IMR-90 (cell line): ENCODE measurements at regions not wholly inside any gene's neighbourhood (a gene's known extent, or its start where the extent isn't known, plus 50 kb on each side); places are given as distances from the start of the nearest gene placed in this dataset.

ENCODE experiments used
- ATAC-seq: fragments of 200-7000 bp; cut with Tn5 transposase; 2 replicates; pipeline ENCODE4 v1.9.1; 2020; ENCODE audit warnings: low read depth, mild to moderate bottlenecking, moderate library complexity
- BruUV-seq: library from RNA; stranded (reverse); fragments of 400-500 nt; replicated peaks from 2 replicates; lab custom pipeline; 2021; lab: Mats Ljungman, UMichigan
- CTCF ChIA-PET: fragments of 300-600 bp; formaldehyde crosslinking; extraction: SDS; loops from one replicate; lab custom pipeline; 2021; ENCODE audit warnings: antibody characterized with exemption; lab: Yijun Ruan, JAX
- POLR2A ChIA-PET: fragments of 300-600 bp; sonication (Branson Sonifier 250); formaldehyde crosslinking; loops from one replicate; lab custom pipeline; 2022; ENCODE audit warnings: antibody characterized with exemption; ENCODE audit not compliant: unreplicated experiment; lab: Charles Lee
- DNase-seq: peaks from one replicate; pipeline ENCODE4 v3.0.0; 2013
- H2AFZ ChIP-seq: replicated peaks from 2 replicates; pipeline ENCODE3; 2013; ENCODE audit warnings: low read length, mild to moderate bottlenecking; ENCODE audit not compliant: poor library complexity
- H2AK5ac ChIP-seq: 2 replicates; pipeline ENCODE4 v1.6.1; 2013; ENCODE audit warnings: low read depth, low read length, inconsistent platforms
- H2AK9ac ChIP-seq: replicated peaks from 2 replicates; pipeline ENCODE3; 2013; ENCODE audit warnings: mild to moderate bottlenecking, low read depth, low read length, moderate library complexity; ENCODE audit not compliant: poor library complexity
- H2BK120ac ChIP-seq: 2 replicates; pipeline ENCODE4 v1.6.1; 2013; ENCODE audit warnings: low read depth, low read length, inconsistent platforms
- H2BK15ac ChIP-seq: 3 replicates; pipeline ENCODE4 v1.6.1; 2013; ENCODE audit warnings: low read depth, low read length, inconsistent platforms
- H2BK20ac ChIP-seq: 2 replicates; pipeline ENCODE4 v1.6.1; 2013; ENCODE audit warnings: low read depth, mild to moderate bottlenecking, inconsistent platforms, low read length, moderate library complexity
- H2BK5ac ChIP-seq: 2 replicates; pipeline ENCODE4 v1.6.1; 2013; ENCODE audit warnings: mild to moderate bottlenecking, low read depth, low read length, inconsistent platforms; ENCODE audit not compliant: poor library complexity, severe bottlenecking
- H3K14ac ChIP-seq: replicated peaks from 2 replicates; pipeline ENCODE4 v1.6.1; 2013; ENCODE audit warnings: low read depth, low read length, inconsistent platforms
- H3K18ac ChIP-seq: 2 replicates; pipeline ENCODE4 v1.6.1; 2013; ENCODE audit warnings: low read depth, low read length, control low read depth
- H3K23ac ChIP-seq: 2 replicates; pipeline ENCODE4 v1.6.1; 2013; ENCODE audit warnings: low read depth, low read length, inconsistent platforms
- H3K27ac ChIP-seq: 2 replicates; pipeline ENCODE4 v1.5.1; 2013; ENCODE audit warnings: mild to moderate bottlenecking, control low read depth, low read length; ENCODE audit not compliant: insufficient read depth
- H3K27me3 ChIP-seq: 2 replicates; pipeline ENCODE4 v1.6.1; 2013; ENCODE audit warnings: low read length; ENCODE audit not compliant: control insufficient read depth, insufficient read depth
- H3K36me3 ChIP-seq: 2 replicates; pipeline ENCODE4 v1.6.1; 2013; ENCODE audit warnings: low read length, mixed read lengths; ENCODE audit not compliant: control insufficient read depth, insufficient read depth
- H3K4ac ChIP-seq: 2 replicates; pipeline ENCODE4 v1.6.1; 2013; ENCODE audit warnings: low read depth, low read length, inconsistent platforms
- H3K4me1 ChIP-seq: 2 replicates; pipeline ENCODE4 v1.6.1; 2013; ENCODE audit warnings: low read length, mixed read lengths; ENCODE audit not compliant: control insufficient read depth, insufficient read depth
- H3K4me2 ChIP-seq: 2 replicates; pipeline ENCODE4 v1.6.1; 2013; ENCODE audit warnings: low read depth, mild to moderate bottlenecking, control low read depth, low read length, moderate library complexity
- H3K4me3 ChIP-seq: 2 replicates; pipeline ENCODE4 v1.5.1; 2013; ENCODE audit warnings: low read depth, mild to moderate bottlenecking, control low read depth, low read length, moderate library complexity; ENCODE audit not compliant: insufficient read depth
- H3K56ac ChIP-seq: 2 replicates; pipeline ENCODE4 v1.6.1; 2013; ENCODE audit warnings: low read length, inconsistent platforms; ENCODE audit not compliant: insufficient read depth; ENCODE audit errors: extremely low read depth
- H3K79me1 ChIP-seq, 2 experiments: 2 replicates each; pipeline ENCODE4 v1.6.1; 2013; ENCODE audit warnings: low read length in 2 of 2, inconsistent platforms in 1 of 2, low read depth in 1 of 2
- H3K9ac ChIP-seq: 2 replicates; pipeline ENCODE4 v1.6.1; 2013; ENCODE audit warnings: low read depth, low read length, control low read depth
- H3K9me1 ChIP-seq: 2 replicates; pipeline ENCODE4 v1.6.1; 2013; ENCODE audit warnings: low read length, inconsistent platforms; ENCODE audit not compliant: insufficient read depth
- H3K9me3 ChIP-seq: 2 replicates; pipeline ENCODE4 v1.6.1; 2013; ENCODE audit warnings: low read length; ENCODE audit not compliant: control insufficient read depth, insufficient read depth
- H4K20me1 ChIP-seq: 2 replicates; pipeline ENCODE4 v1.6.1; 2013; ENCODE audit warnings: low read length, inconsistent platforms; ENCODE audit not compliant: insufficient read depth
- H4K5ac ChIP-seq: 2 replicates; pipeline ENCODE4 v1.6.1; 2013; ENCODE audit warnings: mild to moderate bottlenecking, low read depth, low read length, control low read depth
- H4K8ac ChIP-seq, 2 experiments: 2 replicates each; pipeline ENCODE4 v1.6.1; 2013; ENCODE audit warnings: low read depth in 2 of 2, low read length in 2 of 2, control low read depth in 1 of 2, inconsistent platforms in 1 of 2
- H4K91ac ChIP-seq: 2 replicates; pipeline ENCODE4 v1.6.1; 2013; ENCODE audit warnings: low read depth, low read length, inconsistent platforms; ENCODE audit not compliant: insufficient read depth
- BHLHE40 ChIP-seq: fragments of 150-350 bp; IDR thresholded peaks from 2 replicates; pipeline ENCODE4 v1.6.1; 2016; ENCODE audit warnings: mild to moderate bottlenecking, low read depth, low read length
- CEBPB ChIP-seq: IDR thresholded peaks from 2 replicates; pipeline ENCODE4 v1.6.1; 2012; ENCODE audit warnings: low read depth, low read length, improper control_type of control experiment
- CHD1 ChIP-seq: IDR thresholded peaks from 2 replicates; pipeline ENCODE4 v1.6.1; 2012; ENCODE audit warnings: low read depth, low read length, improper control_type of control experiment
- CTCF ChIP-seq: conservative IDR thresholded peaks from 2 replicates; pipeline ENCODE4 v1.5.1; 2012; ENCODE audit warnings: mild to moderate bottlenecking, low read depth, low read length, improper control_type of control experiment
- ELK1 ChIP-seq: fragments of 150-350 bp; IDR thresholded peaks from 2 replicates; pipeline ENCODE4 v1.6.1; 2016; ENCODE audit warnings: low read depth, mild to moderate bottlenecking, low read length, moderate library complexity, borderline replicate concordance
- FOS ChIP-seq: fragments of 150-350 bp; IDR thresholded peaks from 2 replicates; pipeline ENCODE4 v1.6.1; 2016; ENCODE audit warnings: low read depth, low read length
- MAFK ChIP-seq: IDR thresholded peaks from 2 replicates; pipeline ENCODE4 v1.6.1; 2012; ENCODE audit warnings: low read depth, low read length, improper control_type of control experiment
- MAZ ChIP-seq: IDR thresholded peaks from 2 replicates; pipeline ENCODE4 v1.6.1; 2012; ENCODE audit warnings: low read depth, mild to moderate bottlenecking, low read length, improper control_type of control experiment, moderate library complexity, borderline replicate concordance
- MXI1 ChIP-seq: IDR thresholded peaks from 2 replicates; pipeline ENCODE4 v1.6.1; 2012; ENCODE audit warnings: low read depth, mild to moderate bottlenecking, low read length, moderate library complexity, borderline replicate concordance
- NFE2L2 ChIP-seq: fragments of 150-350 bp; IDR thresholded peaks from 2 replicates; pipeline ENCODE4 v1.6.1; 2016; ENCODE audit warnings: low read depth, mild to moderate bottlenecking, low read length
- POLR2A ChIP-seq: IDR thresholded peaks from 2 replicates; pipeline ENCODE4 v1.6.1; 2012; ENCODE audit warnings: mild to moderate bottlenecking, low read depth, low read length
- RAD21 ChIP-seq: IDR thresholded peaks from 2 replicates; pipeline ENCODE4 v1.6.1; 2012; ENCODE audit warnings: low read length, improper control_type of control experiment
- RCOR1 ChIP-seq: IDR thresholded peaks from 2 replicates; pipeline ENCODE4 v1.6.1; 2012; ENCODE audit warnings: mild to moderate bottlenecking, low read length, improper control_type of control experiment; ENCODE audit not compliant: insufficient replicate concordance
- RFX5 ChIP-seq: IDR thresholded peaks from 2 replicates; pipeline ENCODE4 v1.8.0; 2012; ENCODE audit warnings: low read depth, mild to moderate bottlenecking, low read length, moderate library complexity
- SMC3 ChIP-seq: fragments of 150-350 bp; IDR thresholded peaks from 2 replicates; pipeline ENCODE4 v1.6.1; 2016; ENCODE audit warnings: low read depth, mild to moderate bottlenecking, antibody characterized with exemption, low read length, moderate library complexity
- USF2 ChIP-seq: fragments of 150-350 bp; IDR thresholded peaks from 2 replicates; pipeline ENCODE4 v1.6.1; 2017; ENCODE audit warnings: mild to moderate bottlenecking, antibody characterized with exemption, low read length, low read depth
- WGBS, 2 experiments: methylation state at CpG; one replicate each; pipeline versions ENCODE4 v1.1.5 to v1.1.7; 2013; ENCODE audit warnings: missing lambda C conversion rate in 2 of 2; ENCODE audit not compliant: insufficient read length in 1 of 2; ENCODE audit errors: extremely low coverage in 2 of 2; 5-methylcytosine and 5-hydroxymethylcytosine counted together
- dilution Hi-C: fragments of 300-500 bp; cut with HindIII; formaldehyde crosslinking; loops from one replicate; pipeline ENCODE4 v1.14.3; 2018; ENCODE audit warnings: low sequenced_read_pairs; ENCODE audit not compliant: unreplicated experiment
- in situ Hi-C: fragments of 300-500 bp; cut with MboI; formaldehyde crosslinking; loops from 3 replicates; pipeline ENCODE4 v1.14.3; 2019; ENCODE audit warnings: low sequenced_read_pairs, inconsistent platforms, mixed read lengths
- intact Hi-C: fragments of 100-400 bp; cut with micrococcal nuclease; formaldehyde crosslinking; loops from 2 replicates; pipeline ENCODE4 v1.10.0; 2022

DNA sequence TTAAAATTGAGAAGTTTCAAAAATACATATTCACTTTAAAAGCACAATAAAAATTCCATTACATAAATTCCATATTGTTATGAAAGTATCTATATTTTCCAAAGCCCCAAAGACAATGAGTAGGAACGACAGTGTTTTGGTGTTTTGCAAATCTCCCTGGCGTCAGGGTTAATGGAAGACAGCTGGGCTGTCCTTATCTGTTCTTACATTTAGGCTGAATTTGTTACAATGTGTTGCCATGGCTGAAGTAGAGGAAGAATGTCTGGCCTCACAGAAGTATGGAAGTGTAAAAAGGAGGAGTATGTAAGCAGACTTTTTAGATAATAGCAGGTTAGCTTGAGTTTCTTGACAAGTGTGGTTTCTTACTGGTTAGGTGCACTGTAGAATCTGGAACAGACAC lies 124.4 kb upstream of the SPATA13 start:
- H4K20me1 ChIP-seq, result no peaks in the 10 kb centered on the region
- peaks cover 31% of the 10 kb centered on the region for H3K4me1 ChIP-seq
- H3K27ac ChIP-seq, result no peak overlapping the region
- peak overlapping the region; percentile 59; the same call in 1 of the 2 replicates for H2AK5ac ChIP-seq
- no peak for ATAC-seq
- peaks cover 24% of the 10 kb centered on the region for H3K9me1 ChIP-seq
- dilution Hi-C loops, result no loop called here
- BruUV-seq, result no TSS peak
- peaks cover 0 to 4% of the 10 kb centered on the region in 2 experiments; a peak in 1 of 4 replicates for H3K79me1 ChIP-seq
- WGBS, 2 experiments, result no CpG with 5 or more reads among the region's 2 CpGs
- no peaks in the 10 kb centered on the region for H3K27me3 ChIP-seq
- ChIA-PET POLR2A (no interaction called here), CTCF (no interaction called here)
- no peak overlapping the region for H2AFZ ChIP-seq
- no peak overlapping the region for H3K4me2 ChIP-seq
- no peak overlapping the region for H4K5ac ChIP-seq
- H3K23ac ChIP-seq, result peak overlapping the region; percentile 13; the same call in 1 of the 2 replicates
- H2AK9ac ChIP-seq, result no peak overlapping the region
- no peak overlapping the region for H2BK5ac ChIP-seq
- in situ Hi-C loops, result no loop called here
- H3K9ac ChIP-seq, result no peak overlapping the region
- H3K4ac ChIP-seq, result peak overlapping the region; percentile 17
- peak overlapping the region; percentile 75 for H2BK20ac ChIP-seq
- TF ChIP-seq CTCF (no peak), MXI1 (no peak), USF2 (no peak), RAD21 (no peak), RFX5 (no peak), BHLHE40 (no peak), CHD1 (no peak), MAFK (no peak), RCOR1 (no peak), FOS (no peak), NFE2L2 (no peak), CEBPB (no peak), POLR2A (no peak), MAZ (no peak), ELK1 (no peak), SMC3 (no peak)
- H4K91ac ChIP-seq, result peak overlapping the region; percentile 53; the same call in 1 of the 2 replicates
- intact Hi-C loops, result no loop called here
- H2BK15ac ChIP-seq, result peak overlapping the region; percentile 67; the same call in 1 of the 3 replicates
- peak; percentile 44 for DNase-seq
- H3K9me3 ChIP-seq, result no peaks in the 10 kb centered on the region
- peak overlapping the region; percentile 29; the same call in 1 of the 2 replicates for H3K18ac ChIP-seq
- no peak overlapping the region for H3K56ac ChIP-seq
- H2BK120ac ChIP-seq, result peak overlapping the region; percentile 68
- peak overlapping the region; percentile 15 to 20; a peak in 2 of 4 replicates for H4K8ac ChIP-seq
- H3K36me3 ChIP-seq, result no peaks in the 10 kb centered on the region
- peak overlapping the region; percentile 24 for H3K14ac ChIP-seq
- no peak overlapping the region for H3K4me3 ChIP-seq
